Mesenchymal stem cell (in vitro differentiated cells and primary cell): ENCODE measurements at regions not wholly inside any gene's neighbourhood (a gene's known extent, or its start where the extent isn't known, plus 50 kb on each side); places are given as distances from the start of the nearest gene placed in this dataset.
"Not testable (repeated sequence)": the region's sequence is repeated elsewhere in the genome, so short reads cannot be mapped to it uniquely, and the experiment has no call there.

Experiments used
- DNase-seq: peaks from one replicate; pipeline ENCODE4 v3.0.0-alpha.2; 2013
- H2AFZ ChIP-seq: one replicate; pipeline ENCODE4 v1.6.1; 2013; ENCODE audit warnings: low read depth, mild to moderate bottlenecking, control low read depth, inconsistent platforms, low read length, moderate library complexity
- H2AK5ac ChIP-seq: 2 replicates; pipeline ENCODE4 v1.6.1; 2013; ENCODE audit warnings: low read length, moderate library complexity, mild to moderate bottlenecking, inconsistent platforms; ENCODE audit not compliant: severe bottlenecking
- H2BK120ac ChIP-seq: one replicate; pipeline ENCODE4 v1.6.1; 2013; ENCODE audit warnings: low read depth, mild to moderate bottlenecking, inconsistent platforms, low read length, moderate library complexity
- H2BK12ac ChIP-seq, 2 experiments: one replicate each; pipeline ENCODE4 v1.6.1; 2013; ENCODE audit warnings: inconsistent platforms in 2 of 2, low read length in 2 of 2, mild to moderate bottlenecking in 2 of 2, moderate library complexity in 2 of 2, control low read depth in 1 of 2
- H2BK15ac ChIP-seq: one replicate; pipeline ENCODE4 v1.6.1; 2013; ENCODE audit warnings: mild to moderate bottlenecking, low read depth, inconsistent platforms; ENCODE audit not compliant: poor library complexity, severe bottlenecking
- H2BK5ac ChIP-seq: 2 replicates; pipeline ENCODE4 v1.6.1; 2013; ENCODE audit warnings: low read depth, mild to moderate bottlenecking, low read length, control low read depth, inconsistent platforms; ENCODE audit not compliant: poor library complexity, severe bottlenecking
- H3K14ac ChIP-seq, 2 experiments: one replicate each; pipeline ENCODE4 v1.6.1; 2013; ENCODE audit warnings: inconsistent platforms in 2 of 2, low read length in 2 of 2, control low read depth in 1 of 2, mild to moderate bottlenecking in 1 of 2, moderate library complexity in 1 of 2
- H3K18ac ChIP-seq, 2 experiments: one replicate each; pipeline ENCODE4 v1.6.1; 2013; ENCODE audit warnings: inconsistent platforms in 2 of 2, low read length in 2 of 2, control low read depth in 1 of 2, low read depth in 1 of 2, mild to moderate bottlenecking in 1 of 2
- H3K23ac ChIP-seq, 2 experiments: one replicate each; pipeline ENCODE4 v1.6.1; 2013; ENCODE audit warnings: inconsistent platforms in 2 of 2, low read length in 2 of 2, mild to moderate bottlenecking in 2 of 2, moderate library complexity in 2 of 2, control low read depth in 1 of 2
- H3K27ac ChIP-seq: 2 replicates; pipeline ENCODE4 v1.5.1; 2013; ENCODE audit warnings: mild to moderate bottlenecking, moderate library complexity, low read length, control low read depth, inconsistent platforms; ENCODE audit not compliant: poor library complexity, severe bottlenecking
- H3K27me3 ChIP-seq, 2 experiments: 2 replicates each; pipeline versions ENCODE4 v1.6.1 to v1.7.0; 2013; ENCODE audit warnings: low read length in 2 of 2, mild to moderate bottlenecking in 2 of 2, moderate library complexity in 2 of 2, control low read depth in 1 of 2, inconsistent platforms in 1 of 2; ENCODE audit not compliant: control insufficient read depth in 1 of 2, insufficient read depth in 1 of 2
- H3K36me3 ChIP-seq, 2 experiments: 2 replicates each; pipeline versions ENCODE4 v1.6.1 to v1.7.0; 2013; ENCODE audit warnings: low read length in 2 of 2, control low read depth in 1 of 2, inconsistent platforms in 1 of 2, low read depth in 1 of 2, mild to moderate bottlenecking in 1 of 2; ENCODE audit not compliant: insufficient read depth in 2 of 2, control insufficient read depth in 1 of 2
- H3K4ac ChIP-seq, 2 experiments: one replicate each; pipeline ENCODE4 v1.6.1; 2013; ENCODE audit warnings: inconsistent platforms in 2 of 2, low read length in 2 of 2, mild to moderate bottlenecking in 2 of 2, moderate library complexity in 2 of 2, control low read depth in 1 of 2, low read depth in 1 of 2
- H3K4me1 ChIP-seq: 2 replicates; pipeline ENCODE4 v1.6.1; 2013; ENCODE audit warnings: low read depth, low read length, control low read depth; ENCODE audit not compliant: control insufficient read depth, insufficient read depth
- H3K4me2 ChIP-seq: 2 replicates; pipeline ENCODE4 v1.6.1; 2013; ENCODE audit warnings: low read length, mild to moderate bottlenecking, inconsistent platforms; ENCODE audit not compliant: poor library complexity, severe bottlenecking
- H3K4me3 ChIP-seq, 2 experiments: 2 replicates each; pipeline versions ENCODE4 v1.5.1 to v1.7.0; 2013; ENCODE audit warnings: low read length in 2 of 2, mild to moderate bottlenecking in 2 of 2, control low read depth in 1 of 2, low read depth in 1 of 2; ENCODE audit not compliant: insufficient read depth in 1 of 2
- H3K79me1 ChIP-seq: replicated peaks from 2 replicates; pipeline ENCODE4 v1.6.1; 2013; ENCODE audit warnings: mild to moderate bottlenecking, control low read depth, low read length, inconsistent platforms; ENCODE audit not compliant: poor library complexity, severe bottlenecking
- H3K9ac ChIP-seq: 2 replicates; pipeline ENCODE4 v1.7.0; 2013; ENCODE audit warnings: mild to moderate bottlenecking, low read length, moderate library complexity
- H3K9me3 ChIP-seq: 2 replicates; pipeline ENCODE4 v1.7.0; 2013; ENCODE audit warnings: mild to moderate bottlenecking, low read length; ENCODE audit not compliant: control insufficient read depth
- H4K8ac ChIP-seq: one replicate; pipeline ENCODE4 v1.6.1; 2013; ENCODE audit warnings: inconsistent platforms, mild to moderate bottlenecking, low read length, moderate library complexity
- H4K91ac ChIP-seq: one replicate; pipeline ENCODE4 v1.6.1; 2013; ENCODE audit warnings: mild to moderate bottlenecking, low read length, inconsistent platforms
- WGBS: methylation state at CpG from one replicate; pipeline ENCODE4 v1.1.7; 2013; ENCODE audit warnings: mixed read lengths; 5-methylcytosine and 5-hydroxymethylcytosine counted together

GRCh38 chr22:16730894-16731293, 94.3 kb downstream of the XKR3 start:
- H3K18ac ChIP-seq, H3K27ac ChIP-seq, H2BK15ac ChIP-seq, H3K23ac ChIP-seq, H3K4ac ChIP-seq, H3K27me3 ChIP-seq, H3K79me1 ChIP-seq, H2AK5ac ChIP-seq, H4K91ac ChIP-seq, H3K4me3 ChIP-seq, H3K4me1 ChIP-seq, H2BK120ac ChIP-seq, H3K9ac ChIP-seq, H3K4me2 ChIP-seq, H3K9me3 ChIP-seq, H2BK12ac ChIP-seq, H4K8ac ChIP-seq, H2BK5ac ChIP-seq, H3K36me3 ChIP-seq, H2AFZ ChIP-seq, H3K14ac ChIP-seq, DNase-seq: not testable (repeated sequence)
- 82% methylated on average over 3 of the region's 4 CpGs for WGBS

- H2BK120ac ChIP-seq, H3K4me3 ChIP-seq, DNase-seq, H2BK12ac ChIP-seq, H2AFZ ChIP-seq, H3K79me1 ChIP-seq, H3K27me3 ChIP-seq, H3K4me1 ChIP-seq, H2BK15ac ChIP-seq, H3K18ac ChIP-seq, H3K23ac ChIP-seq, H3K4ac ChIP-seq, H2BK5ac ChIP-seq, H3K14ac ChIP-seq, H3K36me3 ChIP-seq, H3K4me2 ChIP-seq, H3K9me3 ChIP-seq, H3K9ac ChIP-seq, H4K8ac ChIP-seq, H4K91ac ChIP-seq, H3K27ac ChIP-seq, H2AK5ac ChIP-seq: not testable (repeated sequence)
- 0% methylated on average over 1 of the region's 1 CpG for WGBS
Measured at GRCh38 chr22:16727491-16727890, 97.7 kb downstream of the XKR3 start.

- H2BK15ac ChIP-seq, H3K4me3 ChIP-seq, H3K27ac ChIP-seq, H4K8ac ChIP-seq, H3K27me3 ChIP-seq, H3K9ac ChIP-seq, H4K91ac ChIP-seq, H3K4me2 ChIP-seq, H2AK5ac ChIP-seq, H3K14ac ChIP-seq, H3K23ac ChIP-seq, H3K18ac ChIP-seq, H2BK5ac ChIP-seq, H2AFZ ChIP-seq, H3K9me3 ChIP-seq, H3K36me3 ChIP-seq, DNase-seq, H2BK120ac ChIP-seq, H3K79me1 ChIP-seq, H3K4ac ChIP-seq, H3K4me1 ChIP-seq, H2BK12ac ChIP-seq: not testable (repeated sequence)
- no CpG with 5 or more reads among the region's 4 CpGs for WGBS
Measured at GRCh38 chr22:16723241-16723640, 102.0 kb downstream of the XKR3 start.

GRCh38 chr22:16722564-16722963, 102.6 kb downstream of the XKR3 start:
- not testable (repeated sequence) for H3K18ac ChIP-seq, H3K14ac ChIP-seq

More at GRCh38 chr22:16722564-16722963, 102.6 kb downstream of the XKR3 start:
- 0% methylated on average over 1 of the region's 3 CpGs for WGBS
- H3K4me1 ChIP-seq, H2BK12ac ChIP-seq, H3K4me2 ChIP-seq, H2AFZ ChIP-seq, H3K27ac ChIP-seq, H2BK120ac ChIP-seq, H3K4ac ChIP-seq, H4K8ac ChIP-seq, H3K23ac ChIP-seq, H2AK5ac ChIP-seq, DNase-seq, H2BK5ac ChIP-seq, H3K79me1 ChIP-seq, H3K4me3 ChIP-seq, H2BK15ac ChIP-seq, H3K36me3 ChIP-seq, H4K91ac ChIP-seq, H3K9ac ChIP-seq, H3K9me3 ChIP-seq: not testable (repeated sequence)
- peaks cover 0 to 11% of the 10 kb centered on the region in 2 experiments for H3K27me3 ChIP-seq
